Hepatocyte (in vitro differentiated cells): ENCODE measurements at regions not wholly inside any gene's neighbourhood (a gene's known extent, or its start where the extent isn't known, plus 50 kb on each side); places are given as distances from the start of the nearest gene placed in this dataset.

Source experiments
- EZH2 ChIP-seq: fragments of 200-600 bp; sonication (generic); IDR thresholded peaks from 2 replicates; pipeline ENCODE4 v1.6.1; 2016; ENCODE audit warnings: antibody characterized with exemption, mild to moderate bottlenecking, borderline replicate concordance
- EZH2phosphoT487 ChIP-seq: fragments of 200-600 bp; sonication (generic); IDR thresholded peaks from one replicate; pipeline ENCODE4 v1.6.1; 2018; ENCODE audit warnings: antibody characterized with exemption, mild to moderate bottlenecking, low read depth, moderate library complexity; ENCODE audit not compliant: unreplicated experiment, severe bottlenecking
- TF ChIP-seq, protein P1 (sequence below): fragments of 200-600 bp; sonication (generic); IDR thresholded peaks from 2 replicates; pipeline ENCODE4 v1.5.1; 2016; ENCODE audit warnings: antibody characterized with exemption, mild to moderate bottlenecking; ENCODE audit not compliant: poor library complexity

DNA sequence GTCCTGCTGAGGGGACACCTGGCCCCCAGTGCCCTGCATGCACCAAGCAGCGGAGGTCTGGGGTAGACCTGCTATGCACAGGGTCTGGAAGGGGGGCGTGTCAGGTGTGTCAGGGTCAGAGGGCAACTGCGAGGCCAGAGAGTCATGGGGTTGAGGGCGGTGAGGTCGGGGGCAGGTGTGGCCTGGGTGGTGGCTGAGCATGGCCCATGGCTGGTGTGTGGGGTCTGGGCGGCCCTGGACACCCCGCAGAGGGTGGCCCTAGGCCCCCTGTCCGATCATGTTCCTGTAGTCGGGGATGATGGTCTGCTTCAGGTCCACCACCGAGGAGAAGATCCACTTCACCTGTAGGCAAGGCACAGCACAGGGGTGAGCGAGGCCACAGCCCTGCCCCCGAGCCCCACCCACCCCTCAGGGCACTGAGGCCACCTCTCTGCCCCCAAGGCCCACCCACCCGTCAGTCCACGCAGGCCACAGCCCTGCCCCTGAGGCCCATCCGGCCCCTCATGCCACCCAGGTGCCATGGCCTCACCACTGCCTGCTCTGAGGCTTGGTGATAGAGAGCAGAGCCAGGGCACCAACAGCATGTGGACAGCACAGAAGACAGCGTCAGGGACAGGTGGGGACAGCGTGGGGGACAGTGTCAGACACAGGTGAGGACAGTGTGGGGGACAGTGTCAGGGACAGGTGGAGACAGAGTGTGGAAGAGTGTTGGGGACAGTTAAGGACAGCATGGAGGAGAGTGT lies 211.3 kb downstream of the TMEM121 start:
- no peak for TF ChIP-seq EZH2
- TF ChIP-seq, protein P1, sequence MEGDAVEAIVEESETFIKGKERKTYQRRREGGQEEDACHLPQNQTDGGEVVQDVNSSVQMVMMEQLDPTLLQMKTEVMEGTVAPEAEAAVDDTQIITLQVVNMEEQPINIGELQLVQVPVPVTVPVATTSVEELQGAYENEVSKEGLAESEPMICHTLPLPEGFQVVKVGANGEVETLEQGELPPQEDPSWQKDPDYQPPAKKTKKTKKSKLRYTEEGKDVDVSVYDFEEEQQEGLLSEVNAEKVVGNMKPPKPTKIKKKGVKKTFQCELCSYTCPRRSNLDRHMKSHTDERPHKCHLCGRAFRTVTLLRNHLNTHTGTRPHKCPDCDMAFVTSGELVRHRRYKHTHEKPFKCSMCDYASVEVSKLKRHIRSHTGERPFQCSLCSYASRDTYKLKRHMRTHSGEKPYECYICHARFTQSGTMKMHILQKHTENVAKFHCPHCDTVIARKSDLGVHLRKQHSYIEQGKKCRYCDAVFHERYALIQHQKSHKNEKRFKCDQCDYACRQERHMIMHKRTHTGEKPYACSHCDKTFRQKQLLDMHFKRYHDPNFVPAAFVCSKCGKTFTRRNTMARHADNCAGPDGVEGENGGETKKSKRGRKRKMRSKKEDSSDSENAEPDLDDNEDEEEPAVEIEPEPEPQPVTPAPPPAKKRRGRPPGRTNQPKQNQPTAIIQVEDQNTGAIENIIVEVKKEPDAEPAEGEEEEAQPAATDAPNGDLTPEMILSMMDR, result no peak
- no peak for TF ChIP-seq EZH2phosphoT487
